ENCODE measurements at regions not wholly inside any gene's neighbourhood (a gene's known extent, or its start where the extent isn't known, plus 50 kb on each side); places are given as distances from the start of the nearest gene placed in this dataset.
"Not testable (repeated sequence)": the region's sequence is repeated elsewhere in the genome, so short reads cannot be mapped to it uniquely, and the experiment has no call there.

DNA sequence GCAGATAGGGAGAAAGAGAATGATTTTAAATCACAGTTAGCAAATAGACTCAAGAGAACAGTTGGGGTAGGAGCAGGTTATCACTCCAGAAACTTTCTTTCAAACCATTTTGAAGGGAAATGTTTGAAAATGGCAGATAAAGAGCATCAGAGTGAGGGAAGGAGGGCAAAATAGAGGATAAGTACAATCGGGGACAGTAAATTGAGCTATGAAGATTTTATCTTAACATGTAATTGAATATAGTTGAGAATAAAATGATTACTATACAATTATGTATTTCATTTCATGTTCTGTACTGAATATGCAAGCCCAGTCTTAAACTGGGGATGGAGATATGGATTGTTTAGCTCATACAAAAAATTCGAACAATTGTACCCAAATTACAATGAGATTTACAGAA, 54.0 kb downstream of the MAP10 start:
- no peak for DNase-seq

DNA sequence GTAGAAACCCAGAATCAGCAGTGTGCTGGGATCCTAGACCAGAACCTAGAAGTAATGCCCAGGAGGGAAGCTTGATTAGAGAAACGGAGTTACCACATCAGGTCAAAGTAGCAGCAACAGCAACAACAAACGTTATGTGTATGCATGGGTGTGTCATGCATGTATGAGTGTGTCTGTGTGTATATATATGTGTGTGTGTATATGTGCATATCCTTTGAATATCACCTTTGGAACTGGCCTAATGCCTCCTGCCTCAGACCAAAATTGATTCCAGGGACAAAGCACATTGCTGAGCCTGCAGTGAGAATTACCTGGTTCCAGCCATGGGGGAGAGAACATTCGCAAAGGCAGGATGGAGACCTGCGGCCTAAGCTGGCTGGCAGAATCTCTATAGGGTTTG, 55.9 kb downstream of the MAP10 start:
- no peak for DNase-seq

DNA sequence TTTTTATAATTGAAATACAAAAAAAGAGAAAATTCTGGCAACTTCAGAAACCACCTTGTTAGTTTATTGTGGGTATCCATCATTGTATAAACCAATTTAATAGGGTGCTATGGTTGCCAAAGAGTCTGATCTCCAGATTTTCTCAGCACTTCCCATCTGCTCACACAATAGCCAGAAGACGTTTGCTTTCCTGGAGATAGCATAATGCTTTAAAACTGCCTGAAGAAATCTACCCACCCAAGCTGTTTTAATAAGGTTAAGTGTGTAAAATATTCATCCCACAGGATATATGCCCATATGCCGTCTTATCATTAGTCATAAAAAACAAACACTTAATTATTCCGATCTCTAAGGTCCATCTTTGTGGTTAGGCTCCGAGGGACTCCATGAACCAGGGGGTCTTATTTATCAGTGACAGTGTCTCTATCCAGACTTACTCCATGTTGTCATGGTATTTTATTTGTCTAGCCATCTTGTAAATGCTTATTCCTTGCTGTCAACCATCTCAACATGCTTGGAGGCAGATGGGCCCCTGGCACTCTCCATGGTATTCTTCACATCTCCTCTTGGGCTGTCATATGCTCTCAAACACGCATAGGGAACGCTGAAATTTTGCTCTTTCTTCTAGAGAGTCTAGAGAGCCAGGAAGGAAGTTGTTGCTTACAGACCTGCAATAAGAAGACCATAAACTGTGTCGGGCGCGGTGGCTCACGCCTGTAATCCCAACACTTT, 58.5 kb downstream of the MAP10 start:
- DNase-seq = no peak

DNA sequence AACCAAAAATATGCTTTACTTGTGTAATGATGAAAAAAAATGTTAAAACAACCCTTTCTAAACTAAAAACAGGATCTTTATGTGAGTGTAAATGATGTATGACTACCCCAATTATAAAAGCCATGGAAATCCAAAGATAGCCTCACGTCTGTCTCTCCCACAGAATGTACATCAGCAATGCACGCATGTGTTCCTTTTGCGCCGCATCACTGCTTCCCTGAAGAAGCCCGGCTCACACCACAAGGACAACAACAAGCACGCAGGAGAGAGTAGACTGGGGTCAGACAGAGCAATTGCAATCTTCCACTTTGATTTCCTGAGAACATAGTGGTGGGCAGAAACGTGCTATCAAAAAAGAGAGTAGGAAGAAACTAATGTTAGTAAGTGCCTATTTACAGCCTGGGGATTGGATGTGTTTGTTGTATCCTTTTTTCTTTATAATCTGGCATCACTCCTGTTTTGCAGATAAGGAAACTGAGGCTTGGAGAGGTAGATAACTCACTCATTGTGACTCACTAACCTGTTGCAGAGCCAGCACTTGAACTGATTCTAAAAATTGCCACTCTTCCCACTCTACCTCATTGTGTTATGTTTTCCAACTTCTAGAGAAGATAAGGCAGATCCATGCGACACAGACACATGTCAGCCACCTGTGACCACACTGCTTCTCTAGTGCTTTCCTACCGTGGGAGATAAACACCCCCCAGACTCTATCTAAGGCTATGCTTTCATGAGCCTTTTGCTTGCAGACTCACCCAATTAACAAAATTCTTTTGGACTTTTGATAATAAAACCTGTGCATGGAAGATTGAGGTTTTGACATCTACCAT, 60.1 kb downstream of the MAP10 start:
- DNase-seq = no peak

DNA sequence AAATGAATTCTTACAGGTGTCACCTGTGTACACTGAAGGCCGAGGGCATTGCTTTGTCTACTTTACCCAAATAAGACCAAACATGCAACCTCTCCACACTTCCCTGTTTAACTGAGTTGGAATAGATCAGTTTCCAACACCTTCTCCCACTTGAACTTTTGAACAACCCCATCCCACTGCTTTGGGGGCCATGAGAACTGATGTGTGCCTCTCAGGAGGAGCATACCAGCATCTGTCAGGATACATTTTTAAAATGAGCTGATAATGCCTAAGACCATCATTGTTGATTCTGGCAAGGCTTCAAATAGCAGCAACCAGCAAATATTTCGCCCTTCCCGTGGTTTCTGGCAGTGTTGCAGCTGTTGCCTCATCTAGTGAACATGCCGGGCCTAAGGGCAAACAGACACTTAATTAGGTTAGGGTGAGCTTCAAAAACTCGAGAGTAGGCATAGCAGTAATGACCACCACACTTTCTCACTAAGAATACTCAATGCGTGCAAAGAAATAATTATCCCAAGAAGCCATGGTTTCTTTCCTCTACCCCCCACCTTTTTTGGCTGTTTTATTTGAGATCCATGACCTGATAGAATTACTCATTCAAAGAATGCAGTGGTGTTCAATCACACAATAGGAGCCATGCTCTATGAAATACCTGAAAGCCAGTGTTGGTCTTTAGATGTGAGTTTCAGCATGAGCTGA, 63.7 kb downstream of the MAP10 start:
- DNase-seq = no peak

DNA sequence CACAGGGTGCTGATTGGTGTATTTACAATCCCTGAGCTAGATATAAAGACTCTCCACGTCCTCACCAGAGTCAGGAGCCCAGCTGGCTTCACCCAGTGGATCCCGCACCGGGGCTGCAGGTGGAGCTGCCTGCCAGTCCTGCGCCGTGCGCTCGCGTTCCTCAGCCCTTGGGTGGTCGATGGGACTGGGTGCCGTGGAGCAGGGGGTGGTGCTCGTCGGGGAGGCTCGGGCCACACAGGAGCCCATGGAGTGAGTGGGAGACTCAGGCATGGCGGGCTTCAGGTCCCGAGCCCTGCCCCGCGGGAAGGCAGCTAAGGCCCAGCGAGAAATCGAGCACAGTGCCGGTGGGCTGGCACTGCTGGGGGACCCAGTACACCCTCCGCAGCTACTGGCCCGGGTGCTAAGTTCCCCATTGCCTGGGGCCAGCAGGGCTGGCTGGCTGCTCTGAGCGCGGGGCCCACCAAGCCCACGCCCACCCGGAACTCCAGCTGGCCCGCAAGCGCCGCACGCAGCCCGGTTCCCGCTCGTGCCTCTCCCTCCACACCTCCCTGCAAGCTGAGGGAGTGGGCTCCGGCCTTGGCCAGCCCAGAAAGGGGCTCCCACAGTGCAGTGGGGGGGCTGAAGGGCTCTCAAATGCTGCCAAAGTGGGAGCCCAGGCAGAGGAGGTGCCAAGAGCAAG, 66.2 kb downstream of the MAP10 start:
- DNase-seq = not testable (repeated sequence)

DNA sequence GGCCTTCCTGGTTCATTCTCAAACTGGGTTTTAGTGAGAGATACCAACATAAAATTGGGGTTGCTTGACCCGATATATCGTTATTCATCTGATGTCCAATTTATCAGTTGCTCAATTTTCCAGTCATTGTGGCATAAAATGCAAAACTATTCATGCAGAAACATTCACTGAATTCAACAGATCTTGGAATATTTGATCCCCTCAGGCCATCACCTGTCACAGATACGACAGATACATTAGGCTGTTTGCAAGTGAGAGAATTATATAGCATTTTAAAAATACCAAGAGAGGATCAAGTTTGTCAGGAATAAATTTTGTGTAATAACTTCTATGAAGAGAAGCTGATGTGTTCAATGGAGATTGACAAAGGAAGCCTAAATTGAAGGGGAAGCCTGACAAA, 67.1 kb downstream of the MAP10 start:
- no peak for DNase-seq

DNA sequence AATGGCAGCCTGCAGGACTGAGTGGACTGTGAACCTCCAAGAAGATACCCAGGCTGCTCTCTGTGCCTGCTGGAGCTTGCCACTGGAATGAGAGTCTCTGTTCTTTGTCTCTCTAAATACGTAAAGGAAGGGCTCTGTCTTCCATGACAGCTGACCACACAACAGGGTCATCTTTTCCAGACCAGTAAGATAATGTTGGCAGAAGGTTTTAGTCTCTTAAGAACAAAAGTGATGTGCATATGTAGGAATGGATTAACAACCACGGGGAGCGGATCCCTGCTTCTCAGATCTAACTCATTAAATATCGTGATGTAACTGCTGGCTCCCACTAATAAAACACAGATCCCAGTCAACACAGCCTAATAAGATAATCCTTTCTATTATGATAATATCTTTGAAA, 67.5 kb downstream of the MAP10 start:
- no peak for DNase-seq

DNA sequence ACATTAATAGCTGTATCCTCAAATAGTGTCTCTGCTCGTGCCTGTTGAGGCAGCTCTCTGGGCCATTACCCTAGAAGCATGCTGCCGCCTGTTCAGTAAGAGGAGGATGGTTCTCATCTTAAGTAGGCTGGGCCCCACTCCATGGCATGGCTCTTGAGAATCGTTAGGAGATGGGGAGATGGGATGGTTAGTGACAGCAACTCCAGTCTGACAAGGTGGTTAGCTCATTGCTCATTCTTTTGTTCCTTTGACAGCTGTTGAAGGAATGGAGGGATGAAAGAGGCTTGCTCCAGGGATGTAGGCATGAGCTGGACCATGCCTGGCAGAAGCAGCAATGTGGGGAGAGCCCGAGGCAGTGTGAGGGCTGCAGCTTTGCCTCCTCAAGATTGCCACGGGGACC, 68.2 kb downstream of the MAP10 start:
- no peak for DNase-seq

DNA sequence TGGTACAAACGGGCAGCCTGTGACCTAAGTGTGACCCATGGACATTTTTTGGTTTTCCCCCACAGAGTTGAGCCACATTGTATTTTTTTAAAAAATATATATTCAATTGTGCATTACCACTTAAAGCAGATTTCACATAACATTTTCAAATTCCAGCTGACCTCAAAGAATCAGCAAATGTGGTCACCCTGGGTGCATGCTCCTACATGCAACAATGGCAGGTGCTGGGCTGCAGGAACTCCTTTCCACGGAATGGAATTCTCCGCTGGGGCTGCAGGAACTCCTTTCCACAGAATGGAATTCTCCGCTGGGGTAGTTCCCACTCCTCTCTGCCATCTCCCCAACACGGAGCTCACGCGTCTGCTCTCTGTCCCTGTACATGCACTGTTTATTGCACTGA, 68.7 kb downstream of the MAP10 start:
- no peak for DNase-seq

DNA sequence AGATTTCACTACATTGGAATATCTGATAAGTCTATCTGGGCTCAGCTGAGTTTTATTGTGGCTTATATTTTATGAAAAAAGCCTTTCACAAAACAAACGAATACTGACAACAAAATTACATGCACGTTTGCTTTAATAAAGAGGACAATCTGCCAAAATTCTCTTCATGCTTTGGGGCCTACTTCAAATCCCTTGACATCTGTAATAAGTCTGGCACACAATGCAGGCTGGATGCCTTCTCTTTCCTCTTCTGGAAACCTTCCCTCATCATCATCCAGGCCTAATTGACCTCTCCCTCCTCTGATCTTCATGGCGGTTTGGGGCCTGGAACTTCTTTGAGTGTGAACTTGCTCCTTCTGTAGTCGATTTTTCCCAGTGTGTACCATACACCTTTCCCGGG, 70.3 kb downstream of the MAP10 start:
- DNase-seq = no peak

DNA sequence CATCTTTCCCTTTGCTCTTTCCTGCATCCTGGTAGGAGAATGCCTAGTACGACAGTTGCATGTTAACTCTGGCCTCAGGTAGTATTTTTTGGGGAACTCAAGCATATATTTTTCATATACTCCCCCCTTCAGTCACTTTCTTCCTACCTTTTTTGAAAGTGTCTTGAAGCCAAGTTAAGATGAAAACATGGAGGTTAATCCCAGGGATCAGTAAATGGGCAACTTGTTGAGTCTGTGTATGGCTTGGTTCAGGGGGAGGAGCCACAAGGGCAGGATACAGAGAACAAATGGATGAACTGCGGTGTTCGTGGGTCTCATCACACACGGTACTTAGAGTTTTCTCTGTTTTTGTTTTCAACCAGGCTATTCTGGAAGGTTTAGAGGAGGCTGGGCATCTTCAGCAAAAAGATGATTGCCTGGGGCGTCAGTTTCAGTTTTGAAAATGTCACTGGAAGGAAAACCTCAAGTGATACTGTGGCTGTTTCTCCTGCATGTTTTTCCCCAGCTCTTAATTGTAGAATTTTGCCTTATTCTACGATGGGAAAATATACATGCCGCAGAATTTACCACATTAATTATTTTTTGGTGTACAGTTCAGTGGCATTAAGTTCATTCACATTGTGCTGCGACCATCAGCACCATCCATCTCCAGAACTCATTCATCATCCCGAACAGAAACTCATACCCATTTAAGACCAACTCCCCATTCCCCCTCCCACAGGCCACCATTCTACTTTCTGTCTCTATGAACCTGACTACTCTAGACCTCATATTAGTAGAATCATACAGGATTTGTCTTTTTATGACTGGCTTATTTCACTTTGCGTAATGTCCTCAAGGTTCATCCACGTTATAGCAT, 71.5 kb downstream of the MAP10 start:
- no peak for DNase-seq

DNA sequence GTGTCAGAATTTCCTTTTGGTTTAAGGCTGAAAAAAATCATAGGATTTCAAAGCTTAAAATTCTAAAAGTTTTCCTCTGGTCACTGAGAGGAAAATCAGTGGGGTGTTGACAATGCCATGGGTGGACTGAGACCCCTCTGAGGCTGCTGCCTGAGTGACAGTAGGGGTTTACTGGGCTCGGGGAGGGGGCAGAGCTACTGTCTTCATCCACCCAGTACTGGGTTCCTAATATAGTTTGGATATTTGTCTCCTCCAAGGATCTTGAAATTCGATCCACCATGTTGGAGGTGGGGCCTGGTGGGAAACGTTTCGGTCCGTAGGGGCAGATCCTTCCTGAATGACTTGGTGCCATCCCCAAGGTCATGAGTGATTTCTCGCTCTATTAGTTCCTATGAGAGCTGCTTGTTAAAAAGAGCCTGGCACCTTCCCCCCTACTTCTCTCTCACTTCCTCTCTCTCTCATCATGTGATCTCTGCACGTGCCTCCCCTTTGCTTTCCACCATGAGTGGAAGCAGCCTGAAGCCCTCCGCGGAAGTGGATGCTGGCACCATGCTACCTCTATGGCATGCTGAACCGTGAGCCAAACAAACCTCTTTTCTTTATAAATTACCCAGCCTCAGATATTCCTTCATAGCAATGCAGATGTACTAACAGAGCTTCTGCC, 72.3 kb downstream of the MAP10 start:
- DNase-seq = no peak

DNA sequence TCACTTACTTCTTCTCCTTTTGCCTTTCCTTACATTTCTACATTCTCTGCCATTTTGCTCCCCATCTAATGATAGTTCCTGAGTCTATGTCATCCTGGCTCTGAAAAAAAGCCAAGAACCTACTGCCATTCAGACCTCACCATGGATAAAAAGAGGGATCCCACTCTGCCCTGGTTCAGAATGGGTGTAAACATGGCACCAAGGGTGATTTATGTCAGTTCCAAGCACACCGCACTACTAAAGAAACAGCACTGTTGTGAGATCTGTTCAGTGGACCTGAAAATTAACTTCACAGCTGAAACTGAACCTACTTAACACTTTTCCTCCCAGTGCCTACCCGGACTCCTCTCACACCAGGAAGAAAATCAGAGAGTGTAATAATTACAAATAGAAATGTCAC, 72.3 kb upstream of the NTPCR start:
- DNase-seq = no peak

DNA sequence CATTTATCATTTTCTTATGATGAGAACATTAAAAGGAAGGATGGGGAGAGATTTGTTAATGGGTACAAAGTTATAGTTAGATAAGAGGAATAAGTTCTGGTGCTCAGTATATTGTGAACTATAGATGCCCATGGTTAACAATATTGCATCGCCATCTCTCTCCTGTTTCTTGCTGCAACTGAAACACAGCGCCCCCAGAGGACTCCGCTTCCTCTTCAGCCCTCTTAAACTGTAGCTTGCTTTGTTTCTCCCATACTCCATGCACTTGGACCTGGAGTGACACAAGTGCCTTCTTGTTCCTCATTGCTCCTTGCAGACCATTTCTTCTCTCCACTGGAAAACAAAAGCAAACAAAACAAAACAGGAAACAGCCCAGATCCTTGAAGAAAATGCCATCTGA, 70.1 kb upstream of the NTPCR start:
- peak; percentile 6 for DNase-seq

DNA sequence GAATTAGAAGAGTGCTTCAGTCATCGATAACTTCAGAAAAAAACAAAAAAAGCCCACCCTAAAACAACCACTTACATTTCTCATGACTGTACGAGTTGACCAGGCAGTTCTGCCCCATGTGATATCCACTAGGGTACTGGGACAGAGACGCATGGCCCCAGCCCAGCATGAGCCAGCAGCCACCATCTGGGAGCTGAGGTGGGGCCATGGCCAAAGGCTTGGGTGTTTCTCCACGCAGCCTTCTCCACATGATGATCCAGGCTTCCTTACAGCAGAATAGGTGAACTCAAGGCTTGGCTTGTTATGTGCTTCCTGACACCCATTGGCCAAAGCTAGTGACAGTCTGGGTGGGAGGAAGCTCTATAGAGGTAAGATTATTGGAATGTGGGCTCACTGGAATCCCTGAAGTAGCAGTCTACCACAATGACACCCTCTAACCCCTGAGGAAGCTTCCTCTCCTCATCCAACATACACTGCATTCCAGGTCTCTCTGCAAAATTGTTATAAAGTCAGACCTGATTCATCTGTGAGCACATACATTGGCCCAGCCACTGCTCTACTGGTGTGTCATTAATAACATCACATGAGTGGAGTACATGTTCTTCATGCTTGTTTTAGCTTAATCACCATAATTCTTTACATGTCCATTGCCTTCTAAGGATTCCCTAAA, 66.3 kb upstream of the NTPCR start:
- no peak for DNase-seq

DNA sequence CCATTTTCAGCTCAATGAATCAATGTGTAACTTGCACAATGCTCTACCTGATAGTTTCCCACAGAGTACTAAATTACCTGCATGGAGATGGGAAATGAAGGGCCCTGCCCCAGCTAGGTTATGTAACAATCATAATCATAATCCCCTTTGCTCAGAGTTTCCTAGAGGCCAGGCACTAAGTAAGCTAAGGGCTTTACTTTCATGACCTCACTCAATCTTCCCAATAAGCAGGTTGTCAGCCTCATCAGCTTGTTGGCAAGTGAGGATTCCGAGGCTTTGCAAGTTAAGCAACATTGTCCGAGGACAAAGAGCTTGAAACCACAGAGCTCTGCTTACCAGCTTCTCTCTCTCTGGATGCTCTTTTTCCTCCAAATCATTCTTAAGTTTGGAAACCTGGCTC, 64.1 kb upstream of the NTPCR start:
- no peak for DNase-seq

DNA sequence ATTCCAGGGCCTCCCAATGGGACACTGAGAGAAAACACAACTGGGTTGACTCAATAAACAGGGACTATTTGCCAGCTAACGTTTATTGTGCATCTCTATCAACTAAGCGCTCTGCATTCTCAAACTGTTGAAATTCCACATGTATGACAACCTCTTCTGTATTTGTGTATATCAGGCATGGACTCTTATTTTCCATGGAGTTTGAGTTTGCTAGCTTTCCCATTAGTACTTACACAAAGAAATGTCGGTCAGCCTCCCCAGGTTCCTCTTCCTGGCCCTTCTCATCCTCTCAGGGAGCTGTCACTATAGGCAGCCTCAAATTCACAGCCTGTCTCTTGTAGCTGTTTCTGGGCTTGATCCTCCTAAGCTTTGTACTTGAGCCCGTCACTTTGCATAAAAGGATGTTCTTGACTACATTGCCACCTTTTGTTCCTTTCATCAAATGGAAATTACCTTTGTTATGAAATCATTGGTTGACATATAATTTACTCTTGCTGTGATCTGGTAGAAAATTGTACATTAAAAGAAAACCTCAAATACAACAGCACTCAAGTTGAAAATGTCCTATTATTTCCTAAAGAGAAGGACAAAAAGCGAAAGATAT, 60.0 kb upstream of the NTPCR start:
- DNase-seq = no peak

DNA sequence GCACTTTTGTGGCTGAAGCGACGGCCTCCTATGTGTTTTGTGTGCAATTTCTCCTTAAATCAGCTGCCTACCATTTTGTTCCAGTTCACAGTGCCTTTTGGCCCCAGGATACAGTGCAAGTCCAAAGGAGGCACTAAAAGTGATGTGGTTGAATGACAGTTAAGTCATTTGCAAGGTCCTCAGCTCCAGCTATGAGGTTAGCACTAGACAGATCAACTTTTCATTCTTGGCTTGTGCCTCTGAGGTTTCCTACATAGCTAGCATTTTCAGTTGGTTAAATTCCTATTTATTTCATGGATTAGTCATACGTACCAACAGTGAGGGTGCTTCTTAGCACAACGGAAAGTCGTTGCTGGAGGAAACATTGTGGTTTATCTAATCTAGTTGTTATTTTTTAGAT, 59.3 kb upstream of the NTPCR start:
- DNase-seq = no peak

DNA sequence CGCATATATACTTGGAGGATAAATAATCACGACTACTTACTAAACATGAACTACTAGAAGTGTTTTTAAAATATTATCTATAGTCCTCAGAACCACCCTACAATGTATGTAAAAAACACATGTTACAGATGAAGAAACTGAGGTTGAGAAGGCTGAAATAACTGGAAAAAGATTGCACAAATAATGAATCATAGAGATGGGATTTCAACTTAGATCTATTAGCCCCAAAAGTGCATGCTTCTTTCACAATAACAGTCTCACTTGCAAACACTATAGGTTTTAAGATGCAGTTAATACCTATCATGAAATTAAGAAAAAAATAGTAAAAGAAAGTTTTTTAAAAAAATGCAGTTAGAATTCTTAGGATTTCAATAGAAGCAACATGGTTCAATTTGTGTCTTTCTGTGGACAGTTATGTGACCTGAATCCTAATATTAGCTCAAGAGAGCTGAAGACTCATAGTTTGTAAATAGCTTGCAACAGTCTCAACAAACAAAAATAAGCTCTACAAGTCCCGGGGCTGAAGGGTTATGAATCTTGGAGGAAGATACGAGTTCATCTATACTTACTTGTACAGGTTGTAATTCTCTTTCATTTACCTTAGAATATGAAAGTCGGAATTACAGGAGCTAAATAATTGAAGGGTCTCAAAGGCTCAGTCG, 58.6 kb upstream of the NTPCR start:
- no peak for DNase-seq
